Muscle layer of colon (tissue), 2 donors: ENCODE measurements at regions not wholly inside any gene's neighbourhood (a gene's known extent, or its start where the extent isn't known, plus 50 kb on each side); places are given as distances from the start of the nearest gene placed in this dataset.
"Not testable (repeated sequence)": the region's sequence is repeated elsewhere in the genome, so short reads cannot be mapped to it uniquely, and the experiment has no call there.

Experiments used
- H3K27ac ChIP-seq: one replicate; pipeline ENCODE4 v1.7.0; 2013; ENCODE audit warnings: low read depth, mild to moderate bottlenecking, low read length, moderate library complexity
- H3K27me3 ChIP-seq, 2 donors: one replicate each; pipeline ENCODE4 v1.7.0; 2013; ENCODE audit warnings: low read length in 2 of 2, mild to moderate bottlenecking in 2 of 2; ENCODE audit not compliant: insufficient read depth in 2 of 2, control insufficient read depth in 1 of 2
- H3K36me3 ChIP-seq: one replicate; pipeline ENCODE4 v1.7.0; 2013; ENCODE audit warnings: mild to moderate bottlenecking, low read length; ENCODE audit not compliant: insufficient read depth
- H3K4me1 ChIP-seq: one replicate; pipeline ENCODE4 v1.7.0; 2013; ENCODE audit warnings: mild to moderate bottlenecking, low read length; ENCODE audit not compliant: insufficient read depth
- H3K4me3 ChIP-seq, 2 donors: one replicate each; pipeline ENCODE4 v1.7.0; 2013; ENCODE audit warnings: low read length in 2 of 2, low read depth in 1 of 2, mild to moderate bottlenecking in 1 of 2, moderate library complexity in 1 of 2
- H3K9ac ChIP-seq: one replicate; pipeline ENCODE4 v1.7.0; 2013; ENCODE audit warnings: low read length
- H3K9me3 ChIP-seq: one replicate; pipeline ENCODE4 v1.7.0; 2013; ENCODE audit warnings: mild to moderate bottlenecking, low read length
- donor health status: abdominal sarcoma.
- donor health status: Adenocarcinoma of cecum.

DNA sequence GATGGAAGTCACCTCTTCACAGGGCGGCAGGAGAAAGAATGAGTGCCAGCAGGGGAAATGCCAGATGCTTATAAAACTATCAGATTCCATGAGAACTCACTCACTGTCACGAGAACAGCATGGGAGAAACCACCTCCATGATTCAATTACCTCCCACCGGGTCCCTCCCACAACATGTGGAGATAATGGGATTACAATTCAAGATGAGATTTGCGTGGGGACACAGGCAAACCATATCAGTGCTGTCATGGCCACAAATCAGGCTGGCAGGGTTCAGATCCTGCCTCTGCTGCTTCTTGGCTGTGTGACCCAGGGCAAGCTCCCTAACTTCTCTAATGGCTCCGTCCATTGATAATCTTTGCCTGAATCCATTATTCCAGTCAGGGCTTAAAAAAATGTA, 389.5 kb downstream of the NPHP4 start:
- not testable (repeated sequence) for H3K4me1 ChIP-seq, H3K9ac ChIP-seq, H3K27me3 ChIP-seq, H3K36me3 ChIP-seq, H3K4me3 ChIP-seq, H3K27ac ChIP-seq, H3K9me3 ChIP-seq

DNA sequence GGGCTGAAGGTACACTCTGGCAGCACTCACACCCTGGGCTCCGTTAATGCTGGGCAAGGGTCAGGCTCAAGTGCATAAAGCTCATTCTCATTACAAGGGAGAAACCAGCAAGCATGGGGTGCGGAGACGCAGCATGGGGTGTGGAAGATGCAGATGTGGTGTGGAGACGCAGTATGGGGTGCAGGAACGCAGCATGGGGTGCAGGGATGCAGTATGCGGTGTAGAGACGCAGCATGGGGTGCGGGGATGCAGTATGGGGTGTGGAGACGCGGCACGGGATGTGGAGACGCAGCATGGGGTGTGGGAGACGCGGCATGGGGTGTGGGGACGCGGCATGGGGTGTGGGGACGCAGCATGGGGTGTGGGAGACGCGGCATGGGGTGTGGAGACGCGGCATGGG, 390.7 kb downstream of the NPHP4 start:
- Histone ChIP-seq H3K27ac (no peak overlapping the region), H3K9ac (no peak overlapping the region), H3K4me3 (no peak overlapping the region), H3K9me3 (no peaks in the 10 kb centered on the region), H3K4me1 (no peaks in the 10 kb centered on the region), H3K36me3 (no peaks in the 10 kb centered on the region), H3K27me3 (peaks cover 0 to 5% of the 10 kb centered on the region in 2 donors)

DNA sequence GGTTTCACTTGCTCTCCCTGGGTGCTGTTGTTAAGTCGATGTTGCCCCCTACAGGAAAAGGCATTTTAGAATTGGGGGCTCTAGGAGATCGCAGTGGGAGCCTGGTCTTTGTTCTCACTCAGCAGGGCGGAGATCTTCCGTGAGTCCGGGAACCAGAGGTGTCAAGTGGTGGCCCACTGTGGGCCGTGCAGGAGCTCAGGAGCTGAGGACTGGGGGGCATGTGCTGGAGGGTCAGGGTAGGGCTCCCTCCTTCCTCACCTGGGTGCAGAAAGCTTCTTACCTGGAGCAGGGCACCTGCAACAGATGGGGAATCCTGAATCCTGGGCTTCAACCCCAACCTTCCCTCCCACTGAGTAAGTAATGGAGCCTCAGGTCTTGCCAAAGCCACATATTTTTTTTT, 392.7 kb downstream of the NPHP4 start:
- H3K4me3 ChIP-seq, result no peak overlapping the region
- H3K9me3 ChIP-seq, result no peaks in the 10 kb centered on the region
- no peak overlapping the region for H3K27ac ChIP-seq
- H3K9ac ChIP-seq, result no peak overlapping the region
- peaks cover 0 to 5% of the 10 kb centered on the region in 2 donors for H3K27me3 ChIP-seq
- no peaks in the 10 kb centered on the region for H3K36me3 ChIP-seq
- H3K4me1 ChIP-seq, result no peaks in the 10 kb centered on the region

DNA sequence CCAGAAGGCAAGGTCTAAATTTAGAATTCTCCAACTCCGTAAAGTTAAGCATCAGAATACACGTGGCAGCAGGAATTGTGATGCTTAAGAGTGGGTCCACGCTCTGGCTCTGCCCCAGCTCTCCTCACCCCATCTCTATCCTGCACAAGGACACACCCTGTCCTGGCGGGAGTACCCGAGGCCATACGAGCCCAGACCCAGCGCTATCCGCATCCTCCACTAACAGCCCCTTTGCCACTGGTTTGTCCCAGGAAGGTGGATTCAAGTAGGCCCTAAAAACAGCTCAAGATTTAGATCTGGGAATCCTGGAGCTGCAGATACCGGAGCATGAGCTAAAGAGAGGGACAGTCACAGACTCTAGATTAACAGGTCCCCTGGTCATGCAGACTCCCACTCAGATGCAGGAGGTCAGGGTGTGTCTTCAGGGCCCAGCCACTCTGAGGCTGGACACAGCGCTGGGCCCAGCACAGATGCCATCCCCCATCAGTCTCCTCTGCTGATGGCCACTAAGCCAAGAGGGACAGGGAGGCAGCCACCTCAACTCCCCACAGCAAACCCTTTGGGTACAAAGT, 393.3 kb downstream of the NPHP4 start:
- H3K9me3 ChIP-seq, result no peaks in the 10 kb centered on the region
- H3K27me3 ChIP-seq, result peaks cover 0 to 5% of the 10 kb centered on the region in 2 donors
- H3K4me1 ChIP-seq, result no peaks in the 10 kb centered on the region
- no peaks in the 10 kb centered on the region for H3K36me3 ChIP-seq
- H3K9ac ChIP-seq, result no peak overlapping the region
- H3K27ac ChIP-seq, result no peak overlapping the region
- no peak overlapping the region for H3K4me3 ChIP-seq

DNA sequence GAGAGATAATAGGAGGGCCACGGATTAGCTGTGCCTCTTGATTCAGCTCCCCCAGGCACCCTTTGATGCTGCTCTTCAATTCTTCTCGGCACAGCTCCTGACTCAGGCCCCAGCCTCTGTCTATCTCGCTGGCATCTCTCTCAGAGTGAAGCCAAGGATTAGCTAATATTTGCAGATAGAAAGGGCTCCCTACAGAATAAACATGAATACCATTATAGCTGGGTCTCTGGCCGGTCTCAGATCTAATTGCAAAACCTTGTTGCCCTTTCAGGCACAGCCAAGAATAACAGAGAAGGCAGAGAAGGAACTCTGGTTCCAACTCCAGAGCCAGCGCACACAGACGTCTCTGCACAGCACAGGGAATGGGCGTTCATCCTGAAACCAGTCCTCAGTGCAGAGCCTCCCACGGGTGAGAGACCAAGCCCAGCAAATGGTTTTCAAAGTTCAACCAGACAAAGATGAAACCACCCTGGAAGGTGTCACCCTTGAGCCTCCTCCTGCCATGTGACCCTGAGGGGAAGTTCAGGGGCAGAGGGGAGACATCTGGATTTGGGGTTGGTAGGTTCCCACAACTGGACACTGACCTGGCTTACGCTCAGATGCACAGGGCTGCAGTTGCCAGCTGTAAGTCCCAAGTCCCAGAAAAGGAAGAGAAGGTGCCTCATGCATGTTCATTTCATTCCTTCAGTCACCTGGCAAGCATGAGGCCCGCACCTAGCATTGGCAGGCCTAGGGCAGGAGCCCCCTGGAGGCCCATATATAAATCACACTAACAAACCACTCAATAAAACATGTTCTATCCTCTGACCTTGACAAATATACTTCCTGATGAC, 394.0 kb downstream of the NPHP4 start:
- H3K36me3 ChIP-seq, result no peaks in the 10 kb centered on the region
- H3K4me3 ChIP-seq, result no peak overlapping the region
- H3K27me3 ChIP-seq, result peaks cover 0 to 3% of the 10 kb centered on the region in 2 donors
- no peak overlapping the region for H3K9ac ChIP-seq
- no peak overlapping the region for H3K27ac ChIP-seq
- no peaks in the 10 kb centered on the region for H3K4me1 ChIP-seq
- H3K9me3 ChIP-seq, result no peaks in the 10 kb centered on the region

DNA sequence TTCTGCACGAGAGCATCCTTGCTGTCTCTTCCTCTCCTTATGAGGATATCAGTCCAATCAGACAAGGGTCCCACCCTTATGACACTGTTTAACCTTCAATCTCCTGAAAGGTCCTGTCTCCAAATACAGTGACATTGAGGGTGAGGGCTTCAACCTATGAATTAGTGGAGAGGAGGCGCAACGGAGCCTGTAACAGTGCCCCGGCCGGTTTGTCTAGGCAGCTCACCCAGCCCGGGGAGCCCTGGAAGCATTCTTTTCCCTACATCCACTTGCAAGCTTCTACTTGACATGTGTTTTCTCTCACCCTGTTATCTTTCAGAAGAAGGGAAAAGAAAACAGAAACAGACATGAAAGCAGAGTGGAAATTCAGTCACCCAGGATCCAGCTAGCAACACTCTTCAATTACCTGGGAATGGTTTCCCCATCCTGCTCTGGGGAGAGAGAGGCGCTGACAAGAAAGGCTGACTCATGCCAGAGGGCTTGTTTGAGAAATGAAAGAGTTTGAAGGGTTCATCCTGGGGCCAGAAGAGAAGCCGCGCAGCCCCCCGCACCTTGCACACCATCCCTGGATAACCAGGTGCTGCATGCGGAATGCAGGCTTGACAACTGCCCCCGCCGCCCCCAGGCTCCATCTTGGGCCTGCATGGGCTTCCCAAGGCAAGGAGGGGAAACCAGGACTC, 394.9 kb downstream of the NPHP4 start:
- H3K36me3 ChIP-seq, result no peaks in the 10 kb centered on the region
- H3K9me3 ChIP-seq, result no peaks in the 10 kb centered on the region
- H3K9ac ChIP-seq, result no peak overlapping the region
- H3K27me3 ChIP-seq, result no peaks in the 10 kb centered on the region
- no peaks in the 10 kb centered on the region for H3K4me1 ChIP-seq
- H3K27ac ChIP-seq, result no peak overlapping the region
- no peak overlapping the region for H3K4me3 ChIP-seq

DNA sequence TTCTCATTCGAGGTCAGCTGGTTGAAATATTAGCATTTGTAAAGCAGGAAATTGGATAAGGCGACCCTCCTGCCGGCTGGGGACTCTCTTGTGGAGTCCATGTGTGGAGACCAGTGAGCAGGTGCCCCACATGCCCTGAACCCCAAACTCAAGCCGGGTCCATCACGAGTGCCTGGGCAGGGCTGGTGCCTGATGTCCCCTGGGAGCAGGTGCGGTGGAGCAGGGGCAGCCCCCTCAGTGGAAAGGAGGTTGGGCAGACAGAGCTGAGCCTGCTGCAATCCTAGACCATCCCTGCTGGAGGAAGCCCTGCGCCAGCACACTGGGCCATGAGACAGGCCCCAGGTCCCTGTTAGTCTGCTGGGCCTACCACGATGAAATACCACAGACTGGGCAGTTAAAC, 395.6 kb downstream of the NPHP4 start:
- Histone ChIP-seq H3K4me3 (no peak overlapping the region), H3K36me3 (no peaks in the 10 kb centered on the region), H3K9me3 (no peaks in the 10 kb centered on the region), H3K27me3 (no peaks in the 10 kb centered on the region), H3K9ac (no peak overlapping the region), H3K4me1 (no peaks in the 10 kb centered on the region), H3K27ac (no peak overlapping the region)

DNA sequence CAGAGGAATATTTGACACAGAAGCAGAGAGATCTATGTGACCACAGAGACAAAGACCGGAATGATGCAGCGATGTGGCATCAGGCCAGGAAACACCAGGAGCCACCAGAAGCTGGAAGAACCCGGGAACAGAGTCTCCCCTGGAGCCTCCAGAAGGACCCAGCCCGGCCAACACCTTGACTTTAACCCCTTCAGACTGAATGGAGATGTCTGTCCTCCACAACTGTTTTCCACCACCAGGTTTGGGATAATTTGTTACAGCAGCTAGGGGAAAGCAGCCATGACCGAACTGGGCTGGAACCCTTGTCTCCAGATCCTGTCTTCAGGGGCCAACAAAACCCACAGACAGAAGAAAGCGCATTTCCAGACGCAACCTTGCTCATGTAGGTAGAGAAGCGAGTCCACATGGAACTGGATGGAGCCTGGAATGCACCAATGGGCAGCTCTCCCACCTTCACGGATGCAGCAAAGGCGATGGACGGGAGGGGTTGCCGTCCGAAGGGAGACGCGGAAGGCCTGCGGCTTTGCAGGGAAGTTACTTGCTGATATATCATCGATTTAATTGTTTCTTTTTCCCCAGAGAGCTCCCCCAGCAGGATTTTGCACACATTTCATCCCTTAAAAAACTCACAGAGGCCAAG, 396.6 kb downstream of the NPHP4 start:
- Histone ChIP-seq H3K27me3 (no peaks in the 10 kb centered on the region), H3K9ac (no peak overlapping the region), H3K4me3 (no peak overlapping the region), H3K36me3 (no peaks in the 10 kb centered on the region), H3K27ac (no peak overlapping the region), H3K4me1 (no peaks in the 10 kb centered on the region), H3K9me3 (peaks cover 7% of the 10 kb centered on the region)

DNA sequence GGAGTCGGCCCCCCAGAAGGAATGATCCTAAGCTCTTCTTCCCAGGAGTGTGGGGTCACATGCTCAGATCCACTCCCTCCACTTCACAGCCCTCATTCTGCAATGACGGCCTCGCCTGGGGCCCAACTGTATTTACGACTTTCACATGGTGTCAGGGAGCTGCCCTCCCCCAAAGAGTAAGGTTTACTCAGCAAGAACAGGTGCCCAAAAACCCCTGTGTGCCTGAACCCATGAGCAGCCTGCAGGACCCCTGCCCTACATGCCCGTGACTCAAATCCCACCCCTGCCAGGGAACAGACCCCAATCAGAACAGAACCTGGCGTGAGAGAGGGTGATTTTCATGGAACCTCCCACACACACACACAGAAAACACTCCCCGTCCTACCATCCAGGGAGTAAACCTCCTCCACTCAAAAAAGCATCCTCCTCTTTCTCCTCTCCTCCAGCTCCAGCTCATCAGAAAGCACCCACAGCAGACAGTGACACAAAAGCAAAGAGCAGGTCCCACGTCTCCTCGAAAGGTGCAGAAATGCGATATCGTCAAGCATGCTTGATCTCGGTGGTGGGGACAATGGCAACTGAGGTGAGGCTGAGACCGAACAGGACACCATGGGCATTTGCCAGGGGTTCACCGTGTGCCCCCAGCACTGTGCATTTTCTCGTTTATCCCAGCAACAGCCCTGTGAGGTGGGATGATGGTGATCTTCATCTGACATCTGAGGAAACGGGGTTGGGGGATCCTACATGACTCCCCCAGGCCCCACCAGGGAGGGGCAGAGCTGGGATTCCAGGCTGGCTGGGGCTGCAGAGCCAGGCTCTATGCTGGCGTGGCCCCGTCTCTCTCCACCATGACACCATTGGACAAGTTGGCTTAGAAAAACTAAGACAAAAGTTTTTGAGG, 397.9 kb downstream of the NPHP4 start:
- no peak overlapping the region for H3K27ac ChIP-seq
- no peak overlapping the region for H3K9ac ChIP-seq
- no peaks in the 10 kb centered on the region for H3K4me1 ChIP-seq
- H3K36me3 ChIP-seq, result no peaks in the 10 kb centered on the region
- no peaks in the 10 kb centered on the region for H3K27me3 ChIP-seq
- H3K9me3 ChIP-seq, result peaks cover 8% of the 10 kb centered on the region
- no peak overlapping the region for H3K4me3 ChIP-seq

DNA sequence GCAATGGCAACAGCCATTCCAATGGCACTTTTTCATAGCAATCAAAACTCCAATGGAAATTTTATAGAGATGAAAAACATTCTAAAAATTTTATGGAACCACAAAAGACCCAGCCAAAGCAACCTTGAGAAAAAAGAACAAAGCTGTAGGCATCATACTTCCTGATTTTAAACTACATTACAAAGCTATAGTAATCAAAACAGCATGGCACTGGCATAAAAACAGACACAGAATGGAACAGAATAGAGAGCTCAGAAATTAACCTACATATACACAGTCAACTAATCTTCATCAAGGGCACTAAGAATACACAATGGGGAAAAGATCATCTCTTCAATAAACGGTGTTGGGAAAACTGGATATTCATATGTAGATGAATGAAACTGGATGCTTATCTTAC, 401.5 kb downstream of the NPHP4 start:
- peaks cover 8% of the 10 kb centered on the region for H3K9me3 ChIP-seq
- H3K27me3 ChIP-seq, result no peaks in the 10 kb centered on the region
- H3K36me3 ChIP-seq, result no peaks in the 10 kb centered on the region
- no peak overlapping the region for H3K9ac ChIP-seq
- no peaks in the 10 kb centered on the region for H3K4me1 ChIP-seq
- no peak overlapping the region for H3K4me3 ChIP-seq
- no peak overlapping the region for H3K27ac ChIP-seq

DNA sequence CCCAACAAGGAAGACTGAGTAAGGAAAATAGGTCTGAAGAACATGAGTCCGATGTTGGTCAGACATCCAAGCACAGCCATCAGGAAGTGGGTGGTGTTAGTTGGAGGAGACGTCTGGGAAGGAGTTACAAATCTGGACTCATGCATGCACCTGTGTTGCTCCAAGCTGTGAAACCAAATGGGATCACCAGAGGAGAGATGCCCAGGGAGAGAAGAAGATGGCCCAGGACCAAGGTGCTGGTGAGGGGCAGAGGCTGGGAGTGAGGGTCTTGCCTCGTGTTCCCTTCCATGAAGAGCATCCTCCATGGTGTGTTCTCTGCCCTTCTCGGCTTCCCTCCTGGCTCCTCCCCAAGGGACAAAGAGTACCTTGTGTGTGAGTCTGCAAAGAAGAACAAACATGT, 405.6 kb downstream of the NPHP4 start:
- Histone ChIP-seq H3K27ac (no peak overlapping the region), H3K9me3 (peaks cover 8% of the 10 kb centered on the region)

More for the DNA sequence above, 405.6 kb downstream of the NPHP4 start:
- H3K4me1 ChIP-seq, result no peaks in the 10 kb centered on the region
- H3K36me3 ChIP-seq, result no peaks in the 10 kb centered on the region
- no peaks in the 10 kb centered on the region for H3K27me3 ChIP-seq
- H3K9ac ChIP-seq, result no peak overlapping the region
- no peak overlapping the region for H3K4me3 ChIP-seq
